SK-N-SH (cell line): ENCODE measurements at regions not wholly inside any gene's neighbourhood (a gene's known extent, or its start where the extent isn't known, plus 50 kb on each side); places are given as distances from the start of the nearest gene placed in this dataset.

Experiments
- EP300 ChIP-seq, 2 experiments: IDR thresholded peaks; 2 replicates each; pipeline versions ENCODE4 v1.4.0 to v1.6.1; 2012; ENCODE audit warnings: borderline replicate concordance in 1 of 2, low read depth in 1 of 2, low read length in 1 of 2
- EZH2phosphoT487 ChIP-seq: fragments of 200-600 bp; sonication (generic); IDR thresholded peaks from 2 replicates; pipeline ENCODE4 v1.6.1; 2017; ENCODE audit warnings: low read depth, mixed run types, mild to moderate bottlenecking, antibody characterized with exemption, moderate library complexity, borderline replicate concordance
- FOXJ3 ChIP-seq: sonication (generic); formaldehyde crosslinking; IDR thresholded peaks from 2 replicates; pipeline ENCODE4 v1.5.1; 2020; ENCODE audit warnings: mild to moderate bottlenecking, missing genetic modification reagents
- GABPA ChIP-seq: IDR thresholded peaks from 2 replicates; pipeline ENCODE4 v1.4.0; 2012; ENCODE audit warnings: low read depth, mild to moderate bottlenecking
- YY1 ChIP-seq: IDR thresholded peaks from 2 replicates; pipeline ENCODE4 v1.4.0; 2012; ENCODE audit warnings: low read depth, mild to moderate bottlenecking
- TF ChIP-seq, protein P1 (sequence below): fragments of 200-600 bp; sonication (generic); IDR thresholded peaks from 2 replicates; pipeline ENCODE4 v1.6.1; 2017; ENCODE audit warnings: antibody characterized with exemption, mild to moderate bottlenecking, moderate library complexity

DNA sequence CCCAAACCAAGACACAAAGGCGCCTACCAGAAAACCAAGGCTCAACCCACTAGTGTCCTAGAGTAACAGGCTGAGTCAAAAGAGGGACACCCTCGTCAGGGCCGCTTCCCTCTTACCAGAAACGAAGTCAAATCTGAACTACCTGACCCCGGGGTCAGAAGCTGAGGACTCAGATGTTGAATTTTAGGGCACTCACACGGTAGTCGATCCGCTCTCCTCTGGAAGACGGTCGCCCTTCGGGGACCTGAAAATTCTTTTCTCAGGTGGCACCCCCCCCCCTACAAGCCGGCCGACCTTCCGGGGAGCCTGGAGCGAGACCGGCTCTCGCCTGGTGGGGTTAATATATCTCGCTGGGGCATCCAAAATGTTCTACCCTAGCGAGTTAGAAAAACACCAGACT is 121.1 kb upstream of the KCNJ3 start:
- TF ChIP-seq, protein P1, sequence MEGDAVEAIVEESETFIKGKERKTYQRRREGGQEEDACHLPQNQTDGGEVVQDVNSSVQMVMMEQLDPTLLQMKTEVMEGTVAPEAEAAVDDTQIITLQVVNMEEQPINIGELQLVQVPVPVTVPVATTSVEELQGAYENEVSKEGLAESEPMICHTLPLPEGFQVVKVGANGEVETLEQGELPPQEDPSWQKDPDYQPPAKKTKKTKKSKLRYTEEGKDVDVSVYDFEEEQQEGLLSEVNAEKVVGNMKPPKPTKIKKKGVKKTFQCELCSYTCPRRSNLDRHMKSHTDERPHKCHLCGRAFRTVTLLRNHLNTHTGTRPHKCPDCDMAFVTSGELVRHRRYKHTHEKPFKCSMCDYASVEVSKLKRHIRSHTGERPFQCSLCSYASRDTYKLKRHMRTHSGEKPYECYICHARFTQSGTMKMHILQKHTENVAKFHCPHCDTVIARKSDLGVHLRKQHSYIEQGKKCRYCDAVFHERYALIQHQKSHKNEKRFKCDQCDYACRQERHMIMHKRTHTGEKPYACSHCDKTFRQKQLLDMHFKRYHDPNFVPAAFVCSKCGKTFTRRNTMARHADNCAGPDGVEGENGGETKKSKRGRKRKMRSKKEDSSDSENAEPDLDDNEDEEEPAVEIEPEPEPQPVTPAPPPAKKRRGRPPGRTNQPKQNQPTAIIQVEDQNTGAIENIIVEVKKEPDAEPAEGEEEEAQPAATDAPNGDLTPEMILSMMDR = no peak
- TF ChIP-seq GABPA (no peak), FOXJ3 (CRISPR knock-in tag) (no peak), EZH2phosphoT487 (no peak), YY1 (no peak), EP300 (IDR thresholded peaks at IDR 0.05; ENCODE audit: borderline replicate concordance in 1 of 2, low read depth in 1 of 2, low read length in 1 of 2) (no peak)
